Hematopoietic multipotent progenitor cell treated with erythropoietin and hydrocortisone succinate and interleukin-3 and kit ligand, for 6 days (in vitro differentiated cells): ENCODE measurements at regions not wholly inside any gene's neighbourhood (a gene's known extent, or its start where the extent isn't known, plus 50 kb on each side); places are given as distances from the start of the nearest gene placed in this dataset.
A peak's percentile ranks its signal among the peaks of the same experiment; 100 is the strongest.
"Not testable (repeated sequence)": the region's sequence is repeated elsewhere in the genome, so short reads cannot be mapped to it uniquely, and the experiment has no call there.

Experiments used
- DNase-seq: peaks from one replicate; pipeline ENCODE4 v3.0.0-alpha.2; 2015

- DNase-seq: not testable (repeated sequence)
Measured at GRCh38 chr4:4048227-4048626, 178.5 kb downstream of the OTOP1 start.

GRCh38 chr4:4050781-4051180 lies 175.9 kb downstream of the OTOP1 start:
- not testable (repeated sequence) for DNase-seq

- not testable (repeated sequence) for DNase-seq
Measured at GRCh38 chr4:4052933-4053332, 173.8 kb downstream of the OTOP1 start.

- DNase-seq: not testable (repeated sequence)
Measured at GRCh38 chr4:4057226-4057625, 169.5 kb downstream of the OTOP1 start.

GRCh38 chr4:4084171-4084570 lies 142.6 kb downstream of the OTOP1 start:
- DNase-seq: not testable (repeated sequence)

- not testable (repeated sequence) for DNase-seq
Measured at GRCh38 chr4:4089716-4090419, 136.9 kb downstream of the OTOP1 start.

GRCh38 chr4:4090720-4091119 lies 136.0 kb downstream of the OTOP1 start:
- not testable (repeated sequence) for DNase-seq

- DNase-seq: not testable (repeated sequence)
Measured at GRCh38 chr4:4092159-4092558, 134.6 kb downstream of the OTOP1 start.

- not testable (repeated sequence) for DNase-seq
Measured at GRCh38 chr4:4099610-4100009, 127.1 kb downstream of the OTOP1 start.

GRCh38 chr4:4106923-4107322 lies 119.8 kb downstream of the OTOP1 start:
- DNase-seq: not testable (repeated sequence)

GRCh38 chr4:4107411-4108107 lies 119.2 kb downstream of the OTOP1 start:
- peak; percentile 66 for DNase-seq

- DNase-seq: not testable (repeated sequence)
Measured at GRCh38 chr4:4115381-4115780, 111.3 kb downstream of the OTOP1 start.

GRCh38 chr4:4116901-4117300 lies 109.8 kb downstream of the OTOP1 start:
- peak; percentile 25 for DNase-seq

- DNase-seq: not testable (repeated sequence)
Measured at GRCh38 chr4:4134368-4134767, 92.4 kb downstream of the OTOP1 start.

GRCh38 chr4:4136621-4137020 lies 90.1 kb downstream of the OTOP1 start:
- not testable (repeated sequence) for DNase-seq
